GM19328 (cell line): ENCODE measurements at regions not wholly inside any gene's neighbourhood (a gene's known extent, or its start where the extent isn't known, plus 50 kb on each side); places are given as distances from the start of the nearest gene placed in this dataset.
"Not testable (repeated sequence)": the region's sequence is repeated elsewhere in the genome, so short reads cannot be mapped to it uniquely, and the experiment has no call there.

Experiments
- ATAC-seq: cut with Tn5 transposase; IDR thresholded peaks from one replicate; pipeline ENCODE4 v1.9.1; 2021; ENCODE audit warnings: mild to moderate bottlenecking, moderate library complexity; ENCODE audit not compliant: unreplicated experiment

GRCh38 chr21:25171438-25171837 lies 435.8 kb downstream of the MRPL39 start:
- ATAC-seq = no peak

GRCh38 chr21:25170681-25171080 lies 436.6 kb downstream of the MRPL39 start:
- ATAC-seq = no peak

GRCh38 chr21:25169370-25169769 lies 437.9 kb downstream of the MRPL39 start:
- ATAC-seq = no peak

- not testable (repeated sequence) for ATAC-seq
These were observed 440.4 kb downstream of the MRPL39 start for GRCh38 chr21:25166904-25167303.

- ATAC-seq = no peak
These were observed 445.7 kb downstream of the MRPL39 start for GRCh38 chr21:25161571-25161970.

- ATAC-seq = not testable (repeated sequence)
These were observed 452.3 kb downstream of the MRPL39 start for GRCh38 chr21:25155020-25155419.

GRCh38 chr21:25149022-25149421 lies 458.3 kb downstream of the MRPL39 start:
- no peak for ATAC-seq

GRCh38 chr21:25139414-25139813 lies 467.9 kb downstream of the MRPL39 start:
- ATAC-seq = no peak

- no peak for ATAC-seq
These were observed 473.3 kb downstream of the MRPL39 start for GRCh38 chr21:25133939-25134338.

GRCh38 chr21:25127811-25128210 lies 479.5 kb downstream of the MRPL39 start:
- no peak for ATAC-seq

GRCh38 chr21:25127007-25127406 lies 480.3 kb downstream of the MRPL39 start:
- ATAC-seq = no peak

- no peak for ATAC-seq
These were observed 480.7 kb downstream of the MRPL39 start for GRCh38 chr21:25126564-25126963.

GRCh38 chr21:25118648-25119047 lies 488.6 kb downstream of the MRPL39 start:
- ATAC-seq = no peak

- ATAC-seq = peak; percentile 81
These were observed 492.3 kb downstream of the MRPL39 start for GRCh38 chr21:25115021-25115420.

GRCh38 chr21:25107708-25108107 lies 499.6 kb downstream of the MRPL39 start:
- no peak for ATAC-seq

GRCh38 chr21:25103500-25104207 lies 503.6 kb downstream of the MRPL39 start:
- ATAC-seq = no peak

- no peak for ATAC-seq
These were observed 509.6 kb downstream of the MRPL39 start for GRCh38 chr21:25097648-25098047.

- no peak for ATAC-seq
These were observed 512.6 kb downstream of the MRPL39 start for GRCh38 chr21:25094695-25095094.

GRCh38 chr21:25092441-25093011 lies 514.8 kb downstream of the MRPL39 start:
- no peak for ATAC-seq

- ATAC-seq = no peak
These were observed 526.2 kb downstream of the MRPL39 start for GRCh38 chr21:25081096-25081495.

GRCh38 chr21:25080661-25081060 lies 526.6 kb downstream of the MRPL39 start:
- no peak for ATAC-seq

- no peak for ATAC-seq
These were observed 527.1 kb downstream of the MRPL39 start for GRCh38 chr21:25080141-25080540.

GRCh38 chr21:25079053-25079452 lies 528.2 kb downstream of the MRPL39 start:
- ATAC-seq = no peak
